GM21717 (cell line): ENCODE measurements at regions not wholly inside any gene's neighbourhood (a gene's known extent, or its start where the extent isn't known, plus 50 kb on each side); places are given as distances from the start of the nearest gene placed in this dataset.
"Not testable (repeated sequence)": the region's sequence is repeated elsewhere in the genome, so short reads cannot be mapped to it uniquely, and the experiment has no call there.

Source experiments
- ATAC-seq: cut with Tn5 transposase; IDR thresholded peaks from one replicate; pipeline ENCODE4 v1.9.1; 2021; ENCODE audit warnings: mild to moderate bottlenecking, moderate library complexity; ENCODE audit not compliant: unreplicated experiment

- ATAC-seq, result no peak
Measured at GRCh38 chr12:68387338-68387737, 55.2 kb upstream of the MDM1 start.

- ATAC-seq, result no peak
Measured at GRCh38 chr12:68389305-68389704, 57.1 kb upstream of the MDM1 start.

- no peak for ATAC-seq
Measured at GRCh38 chr12:68391937-68392336, 59.8 kb upstream of the MDM1 start.

- no peak for ATAC-seq
Measured at GRCh38 chr12:68392376-68392775, 60.2 kb upstream of the MDM1 start.

- ATAC-seq, result no peak
Measured at GRCh38 chr12:68393417-68393816, 61.3 kb upstream of the MDM1 start.

- no peak for ATAC-seq
Measured at GRCh38 chr12:68397566-68398158, 65.5 kb upstream of the MDM1 start.

- not testable (repeated sequence) for ATAC-seq
Measured at GRCh38 chr12:68398689-68399088, 66.5 kb upstream of the MDM1 start.

GRCh38 chr12:68400226-68400829 is 68.2 kb upstream of the MDM1 start:
- ATAC-seq, result no peak

- ATAC-seq, result no peak
Measured at GRCh38 chr12:68402422-68402821, 70.3 kb upstream of the MDM1 start.

GRCh38 chr12:68403296-68403695 is 71.1 kb upstream of the MDM1 start:
- ATAC-seq, result no peak

GRCh38 chr12:68403711-68404110 is 71.5 kb upstream of the MDM1 start:
- no peak for ATAC-seq

- ATAC-seq, result no peak
Measured at GRCh38 chr12:68405343-68405781, 73.2 kb upstream of the MDM1 start.

GRCh38 chr12:68406134-68406576 is 74.0 kb upstream of the MDM1 start:
- ATAC-seq, result no peak

GRCh38 chr12:68406911-68407310 is 74.7 kb upstream of the MDM1 start:
- no peak for ATAC-seq

- no peak for ATAC-seq
Measured at GRCh38 chr12:68410018-68410660, 78.0 kb upstream of the MDM1 start.

GRCh38 chr12:68411371-68411770 is 79.2 kb upstream of the MDM1 start:
- no peak for ATAC-seq

- ATAC-seq, result no peak
Measured at GRCh38 chr12:68414988-68415387, 82.8 kb upstream of the MDM1 start.

- ATAC-seq, result no peak
Measured at GRCh38 chr12:68416350-68416749, 84.2 kb upstream of the MDM1 start.

GRCh38 chr12:68416826-68417225 is 84.7 kb upstream of the MDM1 start:
- ATAC-seq, result no peak

- ATAC-seq, result no peak
Measured at GRCh38 chr12:68418137-68418460, 85.9 kb upstream of the MDM1 start.

- ATAC-seq, result no peak
Measured at GRCh38 chr12:68420225-68421010, 88.3 kb upstream of the MDM1 start.

- ATAC-seq, result no peak
Measured at GRCh38 chr12:68422159-68422558, 90.0 kb upstream of the MDM1 start.
